GM23338 (cell line): ENCODE measurements at regions not wholly inside any gene's neighbourhood (a gene's known extent, or its start where the extent isn't known, plus 50 kb on each side); places are given as distances from the start of the nearest gene placed in this dataset.

Source experiments
- ATAC-seq: fragments of 200-7000 bp; cut with Tn5 transposase; 3 replicates; pipeline ENCODE4 v1.9.1; 2020
- DNase-seq: peaks from one replicate; pipeline ENCODE4 v3.0.0-alpha.2; 2015; ENCODE audit warnings: low spot score
- H2AFZ ChIP-seq: fragments of 200-600 bp; sonication (generic); 2 replicates; pipeline ENCODE4 v1.8.0; 2016; ENCODE audit warnings: antibody characterized with exemption, mild to moderate bottlenecking, moderate library complexity
- H3F3A ChIP-seq: fragments of 200-600 bp; sonication (generic); replicated peaks from 2 replicates; pipeline ENCODE4 v1.8.0; 2017; ENCODE audit warnings: antibody characterized with exemption, mixed run types, low read depth
- H3K27ac ChIP-seq: fragments of 200-600 bp; sonication (generic); 2 replicates; pipeline ENCODE4 v1.6.1; 2016; ENCODE audit warnings: low read depth
- H3K27me3 ChIP-seq: fragments of 200-600 bp; sonication (generic); 2 replicates; pipeline ENCODE4 v1.8.0; 2016; ENCODE audit warnings: mild to moderate bottlenecking, mixed run types, moderate library complexity; ENCODE audit not compliant: insufficient read depth
- H3K36me3 ChIP-seq: fragments of 200-600 bp; sonication (generic); 2 replicates; pipeline ENCODE4 v1.8.0; 2016; ENCODE audit warnings: mild to moderate bottlenecking; ENCODE audit not compliant: insufficient read depth
- H3K4me1 ChIP-seq: fragments of 200-600 bp; sonication (generic); 2 replicates; pipeline ENCODE4 v1.8.0; 2016; ENCODE audit warnings: mild to moderate bottlenecking, moderate library complexity; ENCODE audit not compliant: insufficient read depth
- H3K4me2 ChIP-seq: fragments of 200-600 bp; sonication (generic); 2 replicates; pipeline ENCODE4 v1.7.1; 2017; ENCODE audit warnings: mixed run types
- H3K4me3 ChIP-seq: fragments of 200-600 bp; sonication (generic); 2 replicates; pipeline ENCODE4 v1.6.1; 2016; ENCODE audit warnings: mixed run types
- H3K79me2 ChIP-seq: fragments of 200-600 bp; sonication (generic); replicated peaks from 2 replicates; pipeline ENCODE4 v1.8.0; 2017; ENCODE audit warnings: mild to moderate bottlenecking; ENCODE audit not compliant: insufficient read depth
- H3K9me2 ChIP-seq: fragments of 200-600 bp; sonication (generic); 2 replicates; pipeline ENCODE4 v1.8.0; 2017; ENCODE audit not compliant: insufficient read depth
- H4K20me1 ChIP-seq: fragments of 200-600 bp; sonication (generic); replicated peaks from 2 replicates; pipeline ENCODE4 v1.8.0; 2017; ENCODE audit warnings: mild to moderate bottlenecking; ENCODE audit not compliant: insufficient read depth
- H3K27ac Mint-ChIP-seq: 2 replicates; pipeline ENCODE4 v1.8.0; 2020; ENCODE audit warnings: inconsistent platforms, mild to moderate bottlenecking, moderate library complexity, mixed read lengths
- H3K27me3 Mint-ChIP-seq: 3 replicates; pipeline ENCODE4 v1.8.0; 2022; ENCODE audit warnings: low read depth, mild to moderate bottlenecking, moderate library complexity, mixed read lengths, inconsistent platforms; ENCODE audit not compliant: insufficient read depth, poor library complexity
- H3K36me3 Mint-ChIP-seq: 3 replicates; pipeline ENCODE4 v1.8.0; 2021; ENCODE audit warnings: low read depth, mild to moderate bottlenecking, inconsistent platforms, moderate library complexity, mixed read lengths
- H3K4me1 Mint-ChIP-seq: 3 replicates; pipeline ENCODE4 v1.8.0; 2020; ENCODE audit warnings: mild to moderate bottlenecking, inconsistent platforms, mixed read lengths
- H3K4me3 Mint-ChIP-seq: 3 replicates; pipeline ENCODE4 v1.8.0; 2021; ENCODE audit warnings: moderate library complexity, mild to moderate bottlenecking, inconsistent platforms, mixed read lengths
- H3K9me3 Mint-ChIP-seq: 3 replicates; pipeline ENCODE4 v1.8.0; 2020; ENCODE audit warnings: moderate library complexity, mild to moderate bottlenecking, inconsistent platforms, mixed read lengths
- CREB1 ChIP-seq: fragments of 250-450 bp; sonication (Bioruptor Pico); IDR thresholded peaks from 2 replicates; pipeline ENCODE4 v1.5.0; 2020; ENCODE audit warnings: low read depth, mild to moderate bottlenecking, moderate library complexity
- EZH2phosphoT487 ChIP-seq: fragments of 200-600 bp; sonication (generic); IDR thresholded peaks from one replicate; pipeline ENCODE4 v1.8.1; 2018; ENCODE audit warnings: antibody characterized with exemption; ENCODE audit not compliant: unreplicated experiment
- JUNB ChIP-seq: IDR thresholded peaks from one replicate; pipeline ENCODE4 v1.6.1; 2016; ENCODE audit warnings: antibody characterized with exemption; ENCODE audit not compliant: unreplicated experiment
- NANOG ChIP-seq: IDR thresholded peaks from 2 replicates; pipeline ENCODE4 v1.6.1; 2016; ENCODE audit warnings: antibody characterized with exemption, borderline replicate concordance
- POLR2AphosphoS5 ChIP-seq: IDR thresholded peaks from 2 replicates; pipeline ENCODE4 v1.6.1; 2016; ENCODE audit warnings: antibody characterized with exemption, low read depth
- STAT1 ChIP-seq: IDR thresholded peaks from one replicate; pipeline ENCODE4 v1.6.1; 2016; ENCODE audit warnings: antibody characterized with exemption; ENCODE audit not compliant: unreplicated experiment
- ZNF114 ChIP-seq: fragments of 250-450 bp; sonication (Bioruptor Pico); IDR thresholded peaks from 2 replicates; pipeline ENCODE4 v1.5.0; 2020; ENCODE audit warnings: mild to moderate bottlenecking, moderate library complexity
- ZNF331 ChIP-seq: fragments of 250-450 bp; sonication (Bioruptor Pico); IDR thresholded peaks from 2 replicates; pipeline ENCODE4 v1.5.0; 2020; ENCODE audit warnings: low read depth, mild to moderate bottlenecking, moderate library complexity
- TF ChIP-seq, protein P1 (sequence below): fragments of 250-450 bp; sonication (Bioruptor Pico); IDR thresholded peaks from 2 replicates; pipeline ENCODE4 v1.5.0; 2020; ENCODE audit warnings: mild to moderate bottlenecking, moderate library complexity
- TF ChIP-seq, protein P2 (sequence below): IDR thresholded peaks from 2 replicates; pipeline ENCODE4 v1.6.1; 2016; ENCODE audit warnings: antibody characterized with exemption
- TF ChIP-seq, protein P3 (sequence below), 2 experiments: fragments of 200-600 bp in 1 of 2; sonication (generic) in 1 of 2; conservative IDR thresholded peaks; 2 replicates each; pipeline versions ENCODE4 v1.5.1 to v1.6.1; 2016 to 2017; ENCODE audit warnings: antibody characterized with exemption in 2 of 2, low read depth in 2 of 2, mild to moderate bottlenecking in 2 of 2, moderate library complexity in 1 of 2
- TF ChIP-seq, protein P4 (sequence below): IDR thresholded peaks from one replicate; pipeline ENCODE4 v1.6.1; 2018; ENCODE audit warnings: antibody characterized with exemption; ENCODE audit not compliant: unreplicated experiment

DNA sequence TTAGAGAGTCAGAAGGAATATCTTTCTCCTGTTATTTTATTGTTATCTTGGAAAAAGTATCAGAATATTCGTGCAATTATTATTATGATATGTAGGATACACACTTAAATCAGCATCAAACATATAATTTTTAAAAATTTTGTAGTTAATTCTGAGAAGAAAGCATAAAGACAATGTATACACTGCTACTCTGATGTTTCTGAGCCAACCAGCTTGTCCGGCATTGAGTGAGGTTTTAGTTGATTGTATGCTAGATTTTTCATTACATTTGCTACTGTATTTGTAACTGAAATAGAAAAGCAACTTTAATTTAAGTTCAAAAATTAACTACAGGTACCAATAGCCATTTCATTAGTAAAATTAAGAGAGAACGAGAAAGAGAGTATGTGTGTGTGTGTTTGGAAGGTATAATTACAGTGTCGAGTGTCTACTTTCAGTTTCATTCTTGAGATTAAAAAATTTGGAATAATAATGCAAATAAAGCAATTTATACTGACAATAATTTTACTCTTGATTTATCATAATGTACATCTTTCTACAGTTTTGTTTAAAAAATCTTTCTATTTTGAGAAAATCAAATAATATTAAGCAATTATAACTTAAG, 160.4 kb upstream of the CDH12 start (continued):
- TF ChIP-seq, protein P1, sequence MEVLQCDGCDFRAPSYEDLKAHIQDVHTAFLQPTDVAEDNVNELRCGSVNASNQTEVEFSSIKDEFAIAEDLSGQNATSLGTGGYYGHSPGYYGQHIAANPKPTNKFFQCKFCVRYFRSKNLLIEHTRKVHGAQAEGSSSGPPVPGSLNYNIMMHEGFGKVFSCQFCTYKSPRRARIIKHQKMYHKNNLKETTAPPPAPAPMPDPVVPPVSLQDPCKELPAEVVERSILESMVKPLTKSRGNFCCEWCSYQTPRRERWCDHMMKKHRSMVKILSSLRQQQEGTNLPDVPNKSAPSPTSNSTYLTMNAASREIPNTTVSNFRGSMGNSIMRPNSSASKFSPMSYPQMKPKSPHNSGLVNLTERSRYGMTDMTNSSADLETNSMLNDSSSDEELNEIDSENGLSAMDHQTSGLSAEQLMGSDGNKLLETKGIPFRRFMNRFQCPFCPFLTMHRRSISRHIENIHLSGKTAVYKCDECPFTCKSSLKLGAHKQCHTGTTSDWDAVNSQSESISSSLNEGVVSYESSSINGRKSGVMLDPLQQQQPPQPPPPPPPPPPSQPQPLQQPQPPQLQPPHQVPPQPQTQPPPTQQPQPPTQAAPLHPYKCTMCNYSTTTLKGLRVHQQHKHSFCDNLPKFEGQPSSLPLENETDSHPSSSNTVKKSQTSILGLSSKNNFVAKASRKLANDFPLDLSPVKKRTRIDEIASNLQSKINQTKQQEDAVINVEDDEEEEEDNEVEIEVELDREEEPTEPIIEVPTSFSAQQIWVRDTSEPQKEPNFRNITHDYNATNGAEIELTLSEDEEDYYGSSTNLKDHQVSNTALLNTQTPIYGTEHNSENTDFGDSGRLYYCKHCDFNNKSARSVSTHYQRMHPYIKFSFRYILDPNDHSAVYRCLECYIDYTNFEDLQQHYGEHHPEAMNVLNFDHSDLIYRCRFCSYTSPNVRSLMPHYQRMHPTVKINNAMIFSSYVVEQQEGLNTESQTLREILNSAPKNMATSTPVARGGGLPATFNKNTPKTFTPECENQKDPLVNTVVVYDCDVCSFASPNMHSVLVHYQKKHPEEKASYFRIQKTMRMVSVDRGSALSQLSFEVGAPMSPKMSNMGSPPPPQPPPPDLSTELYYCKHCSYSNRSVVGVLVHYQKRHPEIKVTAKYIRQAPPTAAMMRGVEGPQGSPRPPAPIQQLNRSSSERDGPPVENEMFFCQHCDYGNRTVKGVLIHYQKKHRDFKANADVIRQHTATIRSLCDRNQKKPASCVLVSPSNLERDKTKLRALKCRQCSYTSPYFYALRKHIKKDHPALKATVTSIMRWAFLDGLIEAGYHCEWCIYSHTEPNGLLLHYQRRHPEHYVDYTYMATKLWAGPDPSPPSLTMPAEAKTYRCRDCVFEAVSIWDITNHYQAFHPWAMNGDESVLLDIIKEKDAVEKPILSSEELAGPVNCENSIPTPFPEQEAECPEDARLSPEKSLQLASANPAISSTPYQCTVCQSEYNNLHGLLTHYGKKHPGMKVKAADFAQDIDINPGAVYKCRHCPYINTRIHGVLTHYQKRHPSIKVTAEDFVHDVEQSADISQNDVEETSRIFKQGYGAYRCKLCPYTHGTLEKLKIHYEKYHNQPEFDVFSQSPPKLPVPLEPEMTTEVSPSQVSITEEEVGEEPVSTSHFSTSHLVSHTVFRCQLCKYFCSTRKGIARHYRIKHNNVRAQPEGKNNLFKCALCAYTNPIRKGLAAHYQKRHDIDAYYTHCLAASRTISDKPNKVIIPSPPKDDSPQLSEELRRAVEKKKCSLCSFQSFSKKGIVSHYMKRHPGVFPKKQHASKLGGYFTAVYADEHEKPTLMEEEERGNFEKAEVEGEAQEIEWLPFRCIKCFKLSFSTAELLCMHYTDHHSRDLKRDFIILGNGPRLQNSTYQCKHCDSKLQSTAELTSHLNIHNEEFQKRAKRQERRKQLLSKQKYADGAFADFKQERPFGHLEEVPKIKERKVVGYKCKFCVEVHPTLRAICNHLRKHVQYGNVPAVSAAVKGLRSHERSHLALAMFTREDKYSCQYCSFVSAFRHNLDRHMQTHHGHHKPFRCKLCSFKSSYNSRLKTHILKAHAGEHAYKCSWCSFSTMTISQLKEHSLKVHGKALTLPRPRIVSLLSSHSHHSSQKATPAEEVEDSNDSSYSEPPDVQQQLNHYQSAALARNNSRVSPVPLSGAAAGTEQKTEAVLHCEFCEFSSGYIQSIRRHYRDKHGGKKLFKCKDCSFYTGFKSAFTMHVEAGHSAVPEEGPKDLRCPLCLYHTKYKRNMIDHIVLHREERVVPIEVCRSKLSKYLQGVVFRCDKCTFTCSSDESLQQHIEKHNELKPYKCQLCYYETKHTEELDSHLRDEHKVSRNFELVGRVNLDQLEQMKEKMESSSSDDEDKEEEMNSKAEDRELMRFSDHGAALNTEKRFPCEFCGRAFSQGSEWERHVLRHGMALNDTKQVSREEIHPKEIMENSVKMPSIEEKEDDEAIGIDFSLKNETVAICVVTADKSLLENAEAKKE: no peak
- TF ChIP-seq CREB1: no peak
- TF ChIP-seq, protein P2, sequence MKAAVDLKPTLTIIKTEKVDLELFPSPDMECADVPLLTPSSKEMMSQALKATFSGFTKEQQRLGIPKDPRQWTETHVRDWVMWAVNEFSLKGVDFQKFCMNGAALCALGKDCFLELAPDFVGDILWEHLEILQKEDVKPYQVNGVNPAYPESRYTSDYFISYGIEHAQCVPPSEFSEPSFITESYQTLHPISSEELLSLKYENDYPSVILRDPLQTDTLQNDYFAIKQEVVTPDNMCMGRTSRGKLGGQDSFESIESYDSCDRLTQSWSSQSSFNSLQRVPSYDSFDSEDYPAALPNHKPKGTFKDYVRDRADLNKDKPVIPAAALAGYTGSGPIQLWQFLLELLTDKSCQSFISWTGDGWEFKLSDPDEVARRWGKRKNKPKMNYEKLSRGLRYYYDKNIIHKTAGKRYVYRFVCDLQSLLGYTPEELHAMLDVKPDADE: no peak

DNA sequence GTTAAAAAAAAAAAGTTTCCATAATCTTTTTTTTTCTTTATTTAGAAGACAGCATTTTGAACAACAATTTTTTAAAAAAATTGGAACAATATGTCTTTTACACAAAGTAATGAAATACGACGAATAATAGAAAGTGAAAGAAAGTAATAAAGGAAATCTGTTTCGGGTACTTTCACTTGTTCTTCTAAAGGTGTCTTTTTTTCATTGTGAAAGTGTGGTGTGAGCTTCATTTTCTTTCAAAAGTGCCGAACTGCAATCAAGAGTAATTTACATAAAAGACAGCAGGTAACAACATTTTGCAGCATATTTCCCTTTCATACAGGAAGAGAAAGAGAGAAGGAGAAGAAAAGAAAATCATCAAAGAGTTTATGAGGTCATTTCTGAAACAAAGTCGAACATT, 159.7 kb upstream of the CDH12 start:
- Mint-ChIP-seq H3K9me3 (no peaks in the 10 kb centered on the region), H3K4me1 (no peaks in the 10 kb centered on the region; the same call in 2 of the 3 replicates), H3K27ac (no peak overlapping the region; the same call in 1 of the 2 replicates), H3K4me3 (no peak overlapping the region), H3K27me3 (peaks cover 4% of the 10 kb centered on the region), H3K36me3 (no peaks in the 10 kb centered on the region)
- H2AFZ ChIP-seq: no peak overlapping the region
- no peak overlapping the region for H3K27ac ChIP-seq
- no peaks in the 10 kb centered on the region for H3K36me3 ChIP-seq
- H3K79me2 ChIP-seq: no peaks in the 10 kb centered on the region
- no peak overlapping the region for H3K4me3 ChIP-seq
- no peak for DNase-seq
- H3K9me2 ChIP-seq: no peaks in the 10 kb centered on the region
- H4K20me1 ChIP-seq: no peaks in the 10 kb centered on the region
- ATAC-seq: no peak
- H3K4me1 ChIP-seq: no peaks in the 10 kb centered on the region
- no peak overlapping the region for H3K4me2 ChIP-seq
- no peaks in the 10 kb centered on the region for H3K27me3 ChIP-seq
- H3F3A ChIP-seq: no peaks in the 10 kb centered on the region
- TF ChIP-seq STAT1: no peak
- TF ChIP-seq ZNF114: no peak
- no peak for TF ChIP-seq POLR2AphosphoS5
- TF ChIP-seq EZH2phosphoT487: no peak
- no peak for TF ChIP-seq JUNB
- no peak for TF ChIP-seq ZNF331 (CRISPR knock-in tag)
- TF ChIP-seq, protein P3, sequence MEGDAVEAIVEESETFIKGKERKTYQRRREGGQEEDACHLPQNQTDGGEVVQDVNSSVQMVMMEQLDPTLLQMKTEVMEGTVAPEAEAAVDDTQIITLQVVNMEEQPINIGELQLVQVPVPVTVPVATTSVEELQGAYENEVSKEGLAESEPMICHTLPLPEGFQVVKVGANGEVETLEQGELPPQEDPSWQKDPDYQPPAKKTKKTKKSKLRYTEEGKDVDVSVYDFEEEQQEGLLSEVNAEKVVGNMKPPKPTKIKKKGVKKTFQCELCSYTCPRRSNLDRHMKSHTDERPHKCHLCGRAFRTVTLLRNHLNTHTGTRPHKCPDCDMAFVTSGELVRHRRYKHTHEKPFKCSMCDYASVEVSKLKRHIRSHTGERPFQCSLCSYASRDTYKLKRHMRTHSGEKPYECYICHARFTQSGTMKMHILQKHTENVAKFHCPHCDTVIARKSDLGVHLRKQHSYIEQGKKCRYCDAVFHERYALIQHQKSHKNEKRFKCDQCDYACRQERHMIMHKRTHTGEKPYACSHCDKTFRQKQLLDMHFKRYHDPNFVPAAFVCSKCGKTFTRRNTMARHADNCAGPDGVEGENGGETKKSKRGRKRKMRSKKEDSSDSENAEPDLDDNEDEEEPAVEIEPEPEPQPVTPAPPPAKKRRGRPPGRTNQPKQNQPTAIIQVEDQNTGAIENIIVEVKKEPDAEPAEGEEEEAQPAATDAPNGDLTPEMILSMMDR (conservative IDR thresholded peaks at IDR 0.05; ENCODE audit: low read depth in 2 of 2): no peak
- TF ChIP-seq, protein P4, sequence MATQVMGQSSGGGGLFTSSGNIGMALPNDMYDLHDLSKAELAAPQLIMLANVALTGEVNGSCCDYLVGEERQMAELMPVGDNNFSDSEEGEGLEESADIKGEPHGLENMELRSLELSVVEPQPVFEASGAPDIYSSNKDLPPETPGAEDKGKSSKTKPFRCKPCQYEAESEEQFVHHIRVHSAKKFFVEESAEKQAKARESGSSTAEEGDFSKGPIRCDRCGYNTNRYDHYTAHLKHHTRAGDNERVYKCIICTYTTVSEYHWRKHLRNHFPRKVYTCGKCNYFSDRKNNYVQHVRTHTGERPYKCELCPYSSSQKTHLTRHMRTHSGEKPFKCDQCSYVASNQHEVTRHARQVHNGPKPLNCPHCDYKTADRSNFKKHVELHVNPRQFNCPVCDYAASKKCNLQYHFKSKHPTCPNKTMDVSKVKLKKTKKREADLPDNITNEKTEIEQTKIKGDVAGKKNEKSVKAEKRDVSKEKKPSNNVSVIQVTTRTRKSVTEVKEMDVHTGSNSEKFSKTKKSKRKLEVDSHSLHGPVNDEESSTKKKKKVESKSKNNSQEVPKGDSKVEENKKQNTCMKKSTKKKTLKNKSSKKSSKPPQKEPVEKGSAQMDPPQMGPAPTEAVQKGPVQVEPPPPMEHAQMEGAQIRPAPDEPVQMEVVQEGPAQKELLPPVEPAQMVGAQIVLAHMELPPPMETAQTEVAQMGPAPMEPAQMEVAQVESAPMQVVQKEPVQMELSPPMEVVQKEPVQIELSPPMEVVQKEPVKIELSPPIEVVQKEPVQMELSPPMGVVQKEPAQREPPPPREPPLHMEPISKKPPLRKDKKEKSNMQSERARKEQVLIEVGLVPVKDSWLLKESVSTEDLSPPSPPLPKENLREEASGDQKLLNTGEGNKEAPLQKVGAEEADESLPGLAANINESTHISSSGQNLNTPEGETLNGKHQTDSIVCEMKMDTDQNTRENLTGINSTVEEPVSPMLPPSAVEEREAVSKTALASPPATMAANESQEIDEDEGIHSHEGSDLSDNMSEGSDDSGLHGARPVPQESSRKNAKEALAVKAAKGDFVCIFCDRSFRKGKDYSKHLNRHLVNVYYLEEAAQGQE: no peak
- TF ChIP-seq NANOG: no peak
- TF ChIP-seq, protein P2: no peak
